ENCODE measurements at regions not wholly inside any gene's neighbourhood (a gene's known extent, or its start where the extent isn't known, plus 50 kb on each side); places are given as distances from the start of the nearest gene placed in this dataset.

DNA sequence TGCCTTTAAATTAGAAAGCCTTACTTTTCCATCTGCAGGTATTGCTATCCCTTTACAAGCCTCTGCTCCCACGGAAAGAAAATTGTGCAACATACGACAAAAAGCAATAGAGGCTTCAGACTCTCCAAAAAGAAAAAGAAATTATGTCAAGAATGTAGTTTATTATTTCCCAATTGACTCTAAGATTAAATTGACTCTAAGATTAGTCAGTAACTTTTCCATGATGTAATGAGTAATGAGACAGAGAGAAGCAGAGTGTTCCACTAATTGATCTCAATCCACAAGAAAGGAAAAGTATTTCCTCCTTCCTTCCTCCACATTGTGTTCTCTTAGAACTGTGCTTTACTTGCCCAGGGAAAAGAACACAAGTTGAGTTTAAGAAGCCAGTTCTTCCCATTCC lies 345.7 kb upstream of the HS3ST1 start:
- DNase-seq (no peak), ATAC-seq (peak in 5 of 8 donors; percentile 19 to 76 (median 55))
- intact Hi-C loops (cut with DNase I) = loop anchor here in 1 of 10 donors (10.0 kb wide), 1 partner anchor 860 kb away; no protein-coding TSS in a partner anchor
- Histone ChIP-seq H3K4me3 (no peak overlapping the region), H3K4me1 (peaks cover 0 to 4% (median 0%) of the 10 kb centered on the region in 9 donors), H3K27me3 (no peaks in the 10 kb centered on the region), H3K9me3 (no peaks in the 10 kb centered on the region), H3K27ac (no peak overlapping the region), H3K36me3 (no peaks in the 10 kb centered on the region)
- 58 to 67% methylated on average over 2 of the region's 2 CpGs for WGBS, 2 donors
- TF ChIP-seq, protein P1, sequence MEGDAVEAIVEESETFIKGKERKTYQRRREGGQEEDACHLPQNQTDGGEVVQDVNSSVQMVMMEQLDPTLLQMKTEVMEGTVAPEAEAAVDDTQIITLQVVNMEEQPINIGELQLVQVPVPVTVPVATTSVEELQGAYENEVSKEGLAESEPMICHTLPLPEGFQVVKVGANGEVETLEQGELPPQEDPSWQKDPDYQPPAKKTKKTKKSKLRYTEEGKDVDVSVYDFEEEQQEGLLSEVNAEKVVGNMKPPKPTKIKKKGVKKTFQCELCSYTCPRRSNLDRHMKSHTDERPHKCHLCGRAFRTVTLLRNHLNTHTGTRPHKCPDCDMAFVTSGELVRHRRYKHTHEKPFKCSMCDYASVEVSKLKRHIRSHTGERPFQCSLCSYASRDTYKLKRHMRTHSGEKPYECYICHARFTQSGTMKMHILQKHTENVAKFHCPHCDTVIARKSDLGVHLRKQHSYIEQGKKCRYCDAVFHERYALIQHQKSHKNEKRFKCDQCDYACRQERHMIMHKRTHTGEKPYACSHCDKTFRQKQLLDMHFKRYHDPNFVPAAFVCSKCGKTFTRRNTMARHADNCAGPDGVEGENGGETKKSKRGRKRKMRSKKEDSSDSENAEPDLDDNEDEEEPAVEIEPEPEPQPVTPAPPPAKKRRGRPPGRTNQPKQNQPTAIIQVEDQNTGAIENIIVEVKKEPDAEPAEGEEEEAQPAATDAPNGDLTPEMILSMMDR (IDR thresholded peaks at IDR 0.05) = no peak

DNA sequence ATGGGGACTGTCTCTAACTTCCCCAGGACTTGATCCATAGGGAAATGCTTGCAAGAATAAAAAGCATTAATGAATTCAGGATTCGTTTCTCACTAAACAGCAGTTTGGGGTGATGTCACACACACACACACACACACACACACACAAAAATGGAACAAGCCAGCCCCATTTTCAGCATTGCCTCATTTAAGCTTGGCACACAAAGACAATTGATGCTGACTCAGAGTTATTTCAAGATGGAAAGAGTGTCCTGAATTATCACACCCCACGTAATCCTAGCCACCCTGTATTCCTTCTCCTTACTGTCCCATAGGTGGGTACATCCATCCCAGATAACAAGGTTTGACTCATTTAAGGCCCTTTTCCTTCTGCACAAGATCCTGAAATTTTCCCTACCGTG lies 345.1 kb upstream of the HS3ST1 start:
- TF ChIP-seq, protein P1 (IDR thresholded peaks at IDR 0.05) = no peak
- ATAC-seq = no peak
- no peak overlapping the region for H3K4me3 ChIP-seq

DNA sequence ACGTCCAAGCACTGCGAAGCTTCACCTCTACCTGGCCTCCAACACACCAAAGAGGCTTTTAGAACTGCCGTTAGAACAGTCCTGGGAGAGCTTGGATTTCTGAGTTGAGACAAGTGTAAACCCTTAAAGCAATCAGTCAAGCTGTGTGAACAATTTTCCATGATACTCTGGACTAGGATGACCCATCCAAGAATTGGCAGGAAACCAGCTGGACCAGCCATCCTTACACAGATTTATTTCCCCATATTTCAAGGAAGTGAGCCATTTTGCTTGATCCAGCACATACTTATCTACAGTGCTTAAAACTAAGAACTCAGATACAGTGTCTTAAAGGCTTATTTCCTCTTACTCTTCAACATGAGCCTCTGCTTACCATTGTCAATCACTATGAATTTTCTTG lies 340.7 kb upstream of the HS3ST1 start:
- DNase-seq (peak in 1 of 2 donors; percentile 13), ATAC-seq (peak in 4 of 8 donors; percentile 16 to 81 (median 40))
- Histone ChIP-seq H3K27ac (no peak overlapping the region), H3K36me3 (no peaks in the 10 kb centered on the region), H3K4me3 (no peak overlapping the region), H3K4me1 (peaks cover 0 to 4% (median 0%) of the 10 kb centered on the region in 9 donors), H3K9me3 (no peaks in the 10 kb centered on the region), H3K27me3 (no peaks in the 10 kb centered on the region)
- TF ChIP-seq, protein P1 (IDR thresholded peaks at IDR 0.05) = no peak
- WGBS, 2 donors = 66 to 73% methylated on average over 3 of the region's 3 CpGs
- intact Hi-C loops (cut with DNase I) = loop anchor here in 2 of 10 donors (5.0 to 10.0 kb wide), 2 partner anchors 863 to 865 kb away; no protein-coding TSS in a partner anchor

More for the DNA sequence above, 345.1 kb upstream of the HS3ST1 start:
- Histone ChIP-seq H3K36me3 (no peaks in the 10 kb centered on the region), H3K27ac (no peak overlapping the region), H3K27me3 (no peaks in the 10 kb centered on the region), H3K4me1 (peaks cover 0 to 4% (median 0%) of the 10 kb centered on the region in 9 donors), H3K9me3 (no peaks in the 10 kb centered on the region)
- DNase-seq = no peak
- 80 to 83% methylated on average over 3 of the region's 3 CpGs for WGBS, 2 donors
- intact Hi-C loops (cut with DNase I) = loop anchor here in 1 of 10 donors (10.0 kb wide), 1 partner anchor 861 kb away; no protein-coding TSS in a partner anchor

DNA sequence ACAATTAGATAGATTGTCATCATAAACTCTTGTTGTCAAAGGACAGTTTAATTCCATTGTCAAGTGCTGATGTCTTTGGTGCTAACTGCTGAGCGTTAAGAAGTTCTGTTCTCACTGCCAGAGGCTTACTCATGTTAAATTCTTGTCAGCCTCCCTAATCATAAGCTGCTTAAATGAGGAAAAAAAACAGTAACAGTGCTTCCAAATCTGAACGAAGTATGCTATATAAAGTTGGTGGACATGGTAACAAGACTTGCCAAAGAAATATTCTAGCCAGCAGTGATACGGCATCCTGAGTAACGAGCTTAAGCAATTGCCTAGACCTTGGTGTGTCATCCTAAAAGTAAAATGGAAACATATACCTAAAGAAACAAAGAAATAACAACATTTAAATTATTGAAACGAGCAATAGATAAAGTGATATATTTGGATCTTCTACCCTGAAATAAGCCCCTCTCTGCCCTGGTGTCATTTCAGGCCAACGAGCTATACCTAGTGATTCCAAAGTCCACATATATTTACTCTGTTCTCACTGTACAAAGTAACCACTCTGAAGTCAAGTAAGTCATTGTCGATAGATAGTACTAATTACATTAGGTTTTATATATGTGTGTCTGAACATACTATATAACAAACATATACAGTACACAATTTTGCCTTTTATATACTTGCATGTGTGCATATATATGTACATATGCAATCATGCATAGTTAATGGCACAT lies 339.7 kb upstream of the HS3ST1 start:
- intact Hi-C loops (cut with DNase I) = loop anchor here in 2 of 10 donors (5.0 to 10.0 kb wide), 2 partner anchors 864 to 866 kb away; no protein-coding TSS in a partner anchor
- ATAC-seq (no peak), DNase-seq (no peak)
- Histone ChIP-seq H3K4me3 (no peak overlapping the region), H3K27ac (no peak overlapping the region), H3K9me3 (no peaks in the 10 kb centered on the region), H3K36me3 (no peaks in the 10 kb centered on the region), H3K4me1 (no peaks in the 10 kb centered on the region), H3K27me3 (no peaks in the 10 kb centered on the region)
- WGBS, 2 donors = 60 to 70% methylated on average over 7 of the region's 7 CpGs
- TF ChIP-seq, protein P1 (IDR thresholded peaks at IDR 0.05) = no peak
